Osteocyte (in vitro differentiated cells): ENCODE measurements at regions not wholly inside any gene's neighbourhood (a gene's known extent, or its start where the extent isn't known, plus 50 kb on each side); places are given as distances from the start of the nearest gene placed in this dataset.

ENCODE experiments used
- DNase-seq: peaks from one replicate; pipeline ENCODE4 v3.0.0; 2021; ENCODE audit warnings: mixed read lengths; ENCODE audit not compliant: unreplicated experiment; ENCODE audit errors: extremely low spot score
- H3K27ac Mint-ChIP-seq: one replicate; pipeline ENCODE4 v1.8.0; 2021; ENCODE audit warnings: mild to moderate bottlenecking, mixed read lengths; ENCODE audit not compliant: unreplicated experiment
- H3K27me3 Mint-ChIP-seq: one replicate; pipeline ENCODE4 v1.8.0; 2021; ENCODE audit warnings: mixed read lengths; ENCODE audit not compliant: unreplicated experiment
- H3K36me3 Mint-ChIP-seq: one replicate; pipeline ENCODE4 v1.8.0; 2021; ENCODE audit warnings: mixed read lengths; ENCODE audit not compliant: unreplicated experiment
- H3K4me1 Mint-ChIP-seq: one replicate; pipeline ENCODE4 v1.8.0; 2021; ENCODE audit warnings: mixed read lengths; ENCODE audit not compliant: unreplicated experiment
- H3K4me3 Mint-ChIP-seq: one replicate; pipeline ENCODE4 v1.8.0; 2021; ENCODE audit warnings: mild to moderate bottlenecking, moderate library complexity, mixed read lengths; ENCODE audit not compliant: unreplicated experiment
- H3K9me3 Mint-ChIP-seq: one replicate; pipeline ENCODE4 v1.8.0; 2021; ENCODE audit warnings: mixed read lengths; ENCODE audit not compliant: unreplicated experiment
- TF ChIP-seq, protein P1 (sequence below): fragments of 200-600 bp; sonication (generic); IDR thresholded peaks from 2 replicates; pipeline ENCODE4 v1.5.0; 2021; ENCODE audit warnings: antibody characterized with exemption, mild to moderate bottlenecking, moderate library complexity

DNA sequence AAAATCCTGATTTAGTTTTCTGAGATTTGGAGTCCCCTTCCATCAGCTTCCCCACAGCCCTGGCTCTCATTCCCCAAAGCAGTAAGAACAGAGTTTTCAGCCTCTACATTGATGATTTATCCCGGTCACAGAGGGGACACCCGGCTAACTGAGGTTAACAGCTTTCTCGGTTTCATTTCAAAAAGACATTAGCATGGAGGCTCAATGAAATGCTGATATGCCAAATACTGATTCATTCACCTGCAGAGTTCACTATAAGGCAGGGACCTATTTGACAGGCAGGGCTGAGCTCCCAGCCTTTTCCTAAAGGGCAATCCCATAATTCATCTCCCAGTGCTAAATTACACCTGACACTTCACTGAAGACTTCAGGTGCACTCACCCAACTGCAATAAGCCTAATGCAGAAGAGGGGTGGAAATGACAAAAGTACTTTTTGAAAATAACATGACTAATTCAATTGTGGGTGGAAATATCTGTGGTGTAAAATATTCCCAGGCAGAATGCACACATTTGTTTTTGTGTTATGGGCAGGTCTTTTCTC lies 99.8 kb upstream of the PMFBP1 start:
- no peak for DNase-seq
- H3K4me3 Mint-ChIP-seq, result no peak overlapping the region
- H3K9me3 Mint-ChIP-seq, result no peaks in the 10 kb centered on the region
- H3K27ac Mint-ChIP-seq, result no peak overlapping the region
- peaks cover 6% of the 10 kb centered on the region for H3K36me3 Mint-ChIP-seq
- no peaks in the 10 kb centered on the region for H3K27me3 Mint-ChIP-seq
- H3K4me1 Mint-ChIP-seq, result no peaks in the 10 kb centered on the region
- TF ChIP-seq, protein P1, sequence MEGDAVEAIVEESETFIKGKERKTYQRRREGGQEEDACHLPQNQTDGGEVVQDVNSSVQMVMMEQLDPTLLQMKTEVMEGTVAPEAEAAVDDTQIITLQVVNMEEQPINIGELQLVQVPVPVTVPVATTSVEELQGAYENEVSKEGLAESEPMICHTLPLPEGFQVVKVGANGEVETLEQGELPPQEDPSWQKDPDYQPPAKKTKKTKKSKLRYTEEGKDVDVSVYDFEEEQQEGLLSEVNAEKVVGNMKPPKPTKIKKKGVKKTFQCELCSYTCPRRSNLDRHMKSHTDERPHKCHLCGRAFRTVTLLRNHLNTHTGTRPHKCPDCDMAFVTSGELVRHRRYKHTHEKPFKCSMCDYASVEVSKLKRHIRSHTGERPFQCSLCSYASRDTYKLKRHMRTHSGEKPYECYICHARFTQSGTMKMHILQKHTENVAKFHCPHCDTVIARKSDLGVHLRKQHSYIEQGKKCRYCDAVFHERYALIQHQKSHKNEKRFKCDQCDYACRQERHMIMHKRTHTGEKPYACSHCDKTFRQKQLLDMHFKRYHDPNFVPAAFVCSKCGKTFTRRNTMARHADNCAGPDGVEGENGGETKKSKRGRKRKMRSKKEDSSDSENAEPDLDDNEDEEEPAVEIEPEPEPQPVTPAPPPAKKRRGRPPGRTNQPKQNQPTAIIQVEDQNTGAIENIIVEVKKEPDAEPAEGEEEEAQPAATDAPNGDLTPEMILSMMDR, result no peak

DNA sequence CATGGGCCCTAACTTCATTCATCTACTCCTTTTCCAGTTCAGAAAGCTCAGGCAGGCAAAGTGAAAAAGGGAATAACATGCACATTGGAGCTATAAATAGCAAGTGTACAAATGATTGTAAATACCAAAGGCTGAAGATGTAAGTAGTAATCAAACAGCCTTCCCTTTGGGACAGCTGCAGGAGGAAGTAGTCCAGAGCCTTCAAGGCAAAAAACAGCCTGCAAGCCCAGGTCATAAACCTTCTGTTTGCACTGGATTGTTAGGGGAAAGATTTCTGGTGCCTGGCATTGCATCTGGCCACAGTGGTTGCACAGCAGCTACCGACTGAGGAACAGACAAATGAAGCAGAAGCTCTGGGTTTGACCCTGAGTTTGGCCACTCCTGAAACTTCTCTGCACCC lies 98.6 kb upstream of the PMFBP1 start:
- peaks cover 6% of the 10 kb centered on the region for H3K36me3 Mint-ChIP-seq
- TF ChIP-seq, protein P1, result no peak
- no peak for DNase-seq
- H3K4me3 Mint-ChIP-seq, result no peak overlapping the region
- no peaks in the 10 kb centered on the region for H3K4me1 Mint-ChIP-seq
- H3K27ac Mint-ChIP-seq, result no peak overlapping the region
- no peaks in the 10 kb centered on the region for H3K27me3 Mint-ChIP-seq
- H3K9me3 Mint-ChIP-seq, result no peaks in the 10 kb centered on the region

DNA sequence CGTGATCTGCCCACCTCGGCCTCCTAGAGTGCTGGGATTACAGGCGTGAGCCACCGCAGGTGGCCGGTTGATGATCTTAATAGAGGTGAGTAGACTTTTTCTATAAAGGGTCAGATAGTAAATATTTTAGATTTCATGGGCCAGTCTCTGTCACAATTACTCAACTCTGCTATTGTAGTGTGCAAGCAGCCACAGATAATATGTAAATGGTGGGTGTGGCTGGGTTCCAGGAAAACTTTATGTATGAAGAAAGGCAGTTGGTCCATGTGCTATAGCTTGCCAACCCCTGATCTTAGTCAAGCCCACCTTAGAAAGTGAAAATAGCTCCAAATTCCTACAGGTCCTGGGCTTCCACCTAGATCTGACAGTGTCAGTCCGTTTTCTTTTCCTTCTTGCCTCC lies 94.9 kb upstream of the PMFBP1 start:
- no peaks in the 10 kb centered on the region for H3K9me3 Mint-ChIP-seq
- peaks cover 6% of the 10 kb centered on the region for H3K36me3 Mint-ChIP-seq
- H3K4me3 Mint-ChIP-seq, result no peak overlapping the region
- no peaks in the 10 kb centered on the region for H3K27me3 Mint-ChIP-seq
- DNase-seq, result no peak
- H3K27ac Mint-ChIP-seq, result no peak overlapping the region
- TF ChIP-seq, protein P1, result no peak
- no peaks in the 10 kb centered on the region for H3K4me1 Mint-ChIP-seq

DNA sequence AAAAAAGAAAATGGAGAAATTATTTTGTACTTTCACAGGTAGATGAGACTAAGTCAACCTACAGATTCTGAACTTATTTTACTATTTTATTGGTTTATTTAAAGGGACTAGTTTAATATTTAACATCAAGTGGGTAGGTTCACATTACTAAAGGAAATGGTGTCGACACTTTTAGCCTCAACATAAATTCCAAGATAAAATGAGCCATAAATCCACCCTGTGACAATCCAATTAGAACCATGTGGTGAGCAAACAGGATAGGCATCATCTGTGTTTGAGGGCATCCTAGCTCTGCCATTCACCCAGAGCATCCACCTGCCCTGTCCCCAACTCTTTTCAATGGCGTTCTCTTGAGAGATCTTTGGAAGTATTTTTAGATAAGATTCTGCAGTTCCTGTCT lies 92.8 kb upstream of the PMFBP1 start:
- no peak overlapping the region for H3K4me3 Mint-ChIP-seq
- H3K27ac Mint-ChIP-seq, result no peak overlapping the region
- DNase-seq, result no peak
- no peaks in the 10 kb centered on the region for H3K4me1 Mint-ChIP-seq
- TF ChIP-seq, protein P1, result no peak
- peaks cover 2% of the 10 kb centered on the region for H3K9me3 Mint-ChIP-seq
- H3K36me3 Mint-ChIP-seq, result peaks cover 6% of the 10 kb centered on the region
- no peaks in the 10 kb centered on the region for H3K27me3 Mint-ChIP-seq

DNA sequence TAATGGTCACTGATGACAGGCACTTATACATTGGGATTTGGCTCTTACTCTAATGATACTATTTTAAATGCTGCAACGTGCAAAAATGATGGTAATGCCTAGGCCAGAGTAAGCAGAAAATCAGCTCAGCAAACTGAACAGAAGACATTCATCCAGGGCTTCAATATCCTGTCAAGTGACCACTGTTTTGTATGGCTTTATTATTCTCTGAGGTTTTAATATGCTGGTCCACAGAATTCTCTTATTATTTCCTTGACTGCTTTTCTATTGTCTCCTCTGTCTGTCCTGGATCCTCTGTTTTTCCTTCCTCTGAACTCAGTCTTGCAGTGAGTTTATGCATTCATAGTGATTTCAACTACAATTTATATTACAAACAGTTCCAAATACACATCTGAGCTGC lies 90.8 kb upstream of the PMFBP1 start:
- no peak overlapping the region for H3K27ac Mint-ChIP-seq
- H3K4me3 Mint-ChIP-seq, result no peak overlapping the region
- peaks cover 13% of the 10 kb centered on the region for H3K9me3 Mint-ChIP-seq
- DNase-seq, result no peak
- H3K27me3 Mint-ChIP-seq, result no peaks in the 10 kb centered on the region
- TF ChIP-seq, protein P1, result no peak
- no peaks in the 10 kb centered on the region for H3K36me3 Mint-ChIP-seq
- no peaks in the 10 kb centered on the region for H3K4me1 Mint-ChIP-seq
